Karpas-422 (cell line): ENCODE measurements at regions not wholly inside any gene's neighbourhood (a gene's known extent, or its start where the extent isn't known, plus 50 kb on each side); places are given as distances from the start of the nearest gene placed in this dataset.

ENCODE experiments used
- DNase-seq: peaks from one replicate; pipeline ENCODE4 v3.0.0-alpha.2; 2015
- H2AFZ ChIP-seq: fragments of 200-600 bp; sonication (generic); 2 replicates; pipeline ENCODE4 v1.6.1; 2014; ENCODE audit warnings: antibody characterized with exemption, low read length, mixed read lengths
- H3K27ac ChIP-seq: fragments of 200-600 bp; sonication (generic); 2 replicates; pipeline ENCODE4 v1.5.1; 2014; ENCODE audit warnings: mild to moderate bottlenecking, low read length, moderate library complexity
- H3K27me3 ChIP-seq: fragments of 200-600 bp; sonication (generic); 2 replicates; pipeline ENCODE4 v1.6.1; 2014; ENCODE audit warnings: low read length, mixed read lengths
- H3K36me3 ChIP-seq: fragments of 200-600 bp; sonication (generic); 2 replicates; pipeline ENCODE4 v1.6.1; 2014; ENCODE audit warnings: low read length, mixed read lengths; ENCODE audit not compliant: insufficient read depth
- H3K4me1 ChIP-seq: fragments of 200-600 bp; sonication (generic); 2 replicates; pipeline ENCODE4 v1.6.1; 2014; ENCODE audit warnings: mild to moderate bottlenecking, low read length, mixed read lengths
- H3K4me2 ChIP-seq: fragments of 200-600 bp; sonication (generic); 2 replicates; pipeline ENCODE4 v1.6.1; 2014; ENCODE audit warnings: low read length, low read depth, mild to moderate bottlenecking; ENCODE audit not compliant: poor library complexity, severe bottlenecking
- H3K4me3 ChIP-seq: fragments of 200-600 bp; sonication (generic); 2 replicates; pipeline ENCODE4 v1.5.1; 2014; ENCODE audit warnings: mild to moderate bottlenecking, antibody characterized with exemption, low read length, mixed read lengths
- H3K79me2 ChIP-seq: fragments of 200-600 bp; sonication (generic); 2 replicates; pipeline ENCODE4 v1.6.1; 2014; ENCODE audit warnings: mild to moderate bottlenecking, low read length, mixed read lengths
- H3K9ac ChIP-seq: fragments of 200-600 bp; sonication (generic); 2 replicates; pipeline ENCODE4 v1.6.0; 2014; ENCODE audit warnings: low read length
- H3K9me2 ChIP-seq: fragments of 200-600 bp; sonication (generic), shearing (Covaris generic); replicated peaks from 2 replicates; pipeline ENCODE4 v1.6.0; 2014; ENCODE audit warnings: mild to moderate bottlenecking, low read length, moderate library complexity; ENCODE audit not compliant: insufficient read depth
- H3K9me3 ChIP-seq: fragments of 300-700, 200-600 bp; sonication (generic); 2 replicates; pipeline ENCODE4 v1.6.1; 2014; ENCODE audit warnings: low read length, mixed read lengths
- H4K20me1 ChIP-seq: fragments of 200-600 bp; sonication (generic); 2 replicates; pipeline ENCODE4 v1.6.1; 2014; ENCODE audit warnings: mild to moderate bottlenecking, antibody characterized with exemption, low read length, low read depth; ENCODE audit not compliant: insufficient read depth

- H3K4me2 ChIP-seq: no peak overlapping the region
- H3K9me3 ChIP-seq: no peaks in the 10 kb centered on the region
- no peak overlapping the region for H3K9ac ChIP-seq
- H3K27ac ChIP-seq: no peak overlapping the region
- H3K79me2 ChIP-seq: no peaks in the 10 kb centered on the region
- H3K4me1 ChIP-seq: peaks cover 4% of the 10 kb centered on the region
- H2AFZ ChIP-seq: no peak overlapping the region
- H3K27me3 ChIP-seq: no peaks in the 10 kb centered on the region
- DNase-seq: no peak
- no peaks in the 10 kb centered on the region for H4K20me1 ChIP-seq
- no peaks in the 10 kb centered on the region for H3K36me3 ChIP-seq
- no peak overlapping the region for H3K4me3 ChIP-seq
- H3K9me2 ChIP-seq: no peaks in the 10 kb centered on the region
Measured at GRCh38 chr6:43963877-43964658, 163.2 kb downstream of the MRPL14 start.

GRCh38 chr6:43963203-43963602, 164.0 kb downstream of the MRPL14 start:
- no peak overlapping the region for H3K4me2 ChIP-seq
- H3K4me3 ChIP-seq: no peak overlapping the region
- no peaks in the 10 kb centered on the region for H3K9me2 ChIP-seq
- no peak overlapping the region for H3K9ac ChIP-seq
- H4K20me1 ChIP-seq: no peaks in the 10 kb centered on the region
- DNase-seq: no peak
- no peaks in the 10 kb centered on the region for H3K9me3 ChIP-seq
- no peaks in the 10 kb centered on the region for H3K79me2 ChIP-seq
- H3K27me3 ChIP-seq: no peaks in the 10 kb centered on the region
- H2AFZ ChIP-seq: no peak overlapping the region
- H3K4me1 ChIP-seq: peaks cover 7% of the 10 kb centered on the region
- no peak overlapping the region for H3K27ac ChIP-seq
- no peaks in the 10 kb centered on the region for H3K36me3 ChIP-seq

DNA sequence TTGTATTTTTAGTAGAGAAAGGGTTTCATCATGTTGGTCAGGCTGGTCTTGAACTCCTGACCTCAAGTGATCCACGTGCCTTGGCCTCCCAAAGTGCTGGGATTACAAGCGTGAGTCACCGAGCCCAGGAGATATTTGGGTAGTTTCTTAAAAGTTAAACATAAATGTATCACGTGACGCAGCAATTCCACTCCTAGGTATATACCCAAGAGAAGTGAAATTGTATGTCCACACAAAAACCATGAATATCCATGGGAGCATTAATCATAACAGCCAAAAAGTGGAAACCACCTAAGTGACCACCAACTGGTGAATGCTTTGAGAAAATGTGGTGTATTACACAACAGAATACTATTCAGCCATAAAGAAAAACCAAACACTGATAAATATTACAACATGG, 164.8 kb downstream of the MRPL14 start:
- Histone ChIP-seq H3K9ac (no peak overlapping the region), H3K27ac (no peak overlapping the region), H3K79me2 (no peaks in the 10 kb centered on the region), H3K4me3 (no peak overlapping the region), H2AFZ (no peak overlapping the region), H3K36me3 (no peaks in the 10 kb centered on the region), H3K4me2 (no peak overlapping the region), H4K20me1 (no peaks in the 10 kb centered on the region), H3K27me3 (no peaks in the 10 kb centered on the region), H3K9me3 (no peaks in the 10 kb centered on the region), H3K9me2 (no peaks in the 10 kb centered on the region), H3K4me1 (peaks cover 13% of the 10 kb centered on the region)
- no peak for DNase-seq

DNA sequence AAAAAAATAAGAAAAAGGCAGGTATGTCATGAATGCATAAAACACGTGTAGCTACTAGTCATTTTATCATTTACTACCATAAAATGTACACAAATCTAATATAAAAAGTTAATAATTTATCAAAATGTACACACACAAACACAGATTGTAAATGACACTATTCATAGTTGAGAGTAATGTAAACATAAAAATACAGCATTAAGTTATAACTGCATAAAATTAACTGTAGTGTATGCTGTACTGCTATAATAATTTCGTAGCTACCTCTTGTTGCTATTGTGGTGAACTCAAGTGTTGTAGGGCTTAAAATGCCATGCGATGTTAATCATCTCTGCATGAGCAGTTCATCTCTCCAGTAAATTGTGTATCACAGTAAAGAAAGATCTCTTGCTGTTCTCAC, 170.0 kb downstream of the MRPL14 start:
- Histone ChIP-seq H3K79me2 (no peaks in the 10 kb centered on the region), H3K4me3 (no peak overlapping the region), H3K36me3 (no peaks in the 10 kb centered on the region), H3K27me3 (peaks cover 4% of the 10 kb centered on the region; the same call in 1 of the 2 replicates), H3K4me2 (no peak overlapping the region), H3K27ac (no peak overlapping the region), H3K9ac (no peak overlapping the region), H3K9me2 (no peaks in the 10 kb centered on the region), H2AFZ (no peak overlapping the region), H4K20me1 (no peaks in the 10 kb centered on the region), H3K9me3 (no peaks in the 10 kb centered on the region), H3K4me1 (peaks cover 13% of the 10 kb centered on the region)
- no peak for DNase-seq

GRCh38 chr6:43956478-43956877, 170.8 kb downstream of the MRPL14 start:
- Histone ChIP-seq H3K9ac (no peak overlapping the region), H3K27me3 (peaks cover 4% of the 10 kb centered on the region; the same call in 1 of the 2 replicates), H3K9me3 (no peaks in the 10 kb centered on the region), H4K20me1 (no peaks in the 10 kb centered on the region), H3K4me3 (no peak overlapping the region), H2AFZ (no peak overlapping the region), H3K27ac (no peak overlapping the region), H3K36me3 (no peaks in the 10 kb centered on the region), H3K4me1 (peaks cover 8% of the 10 kb centered on the region), H3K9me2 (no peaks in the 10 kb centered on the region), H3K4me2 (no peak overlapping the region), H3K79me2 (no peaks in the 10 kb centered on the region)
- no peak for DNase-seq

GRCh38 chr6:43954311-43955131, 172.7 kb downstream of the MRPL14 start:
- DNase-seq: no peak
- Histone ChIP-seq H3K27me3 (peaks cover 4% of the 10 kb centered on the region; the same call in 1 of the 2 replicates), H3K4me2 (no peak overlapping the region), H3K79me2 (no peaks in the 10 kb centered on the region), H3K27ac (no peak overlapping the region), H3K36me3 (no peaks in the 10 kb centered on the region), H3K4me3 (no peak overlapping the region), H3K9ac (no peak overlapping the region), H3K9me2 (no peaks in the 10 kb centered on the region), H2AFZ (no peak overlapping the region), H3K4me1 (peaks cover 8% of the 10 kb centered on the region), H4K20me1 (peaks cover 3% of the 10 kb centered on the region; the same call in 1 of the 2 replicates), H3K9me3 (no peaks in the 10 kb centered on the region)

- Histone ChIP-seq H3K27ac (no peak overlapping the region), H3K9ac (no peak overlapping the region), H3K4me3 (no peak overlapping the region), H3K4me1 (peaks cover 8% of the 10 kb centered on the region), H4K20me1 (peaks cover 3% of the 10 kb centered on the region; the same call in 1 of the 2 replicates), H3K36me3 (no peaks in the 10 kb centered on the region), H3K27me3 (peaks cover 4% of the 10 kb centered on the region; the same call in 1 of the 2 replicates), H3K9me2 (no peaks in the 10 kb centered on the region), H3K9me3 (no peaks in the 10 kb centered on the region), H3K79me2 (no peaks in the 10 kb centered on the region), H2AFZ (no peak overlapping the region), H3K4me2 (no peak overlapping the region)
- DNase-seq: no peak
Measured at GRCh38 chr6:43953794-43954310, 173.4 kb downstream of the MRPL14 start.

GRCh38 chr6:43953256-43953655, 174.0 kb downstream of the MRPL14 start:
- no peak overlapping the region for H3K4me3 ChIP-seq
- DNase-seq: no peak
- no peaks in the 10 kb centered on the region for H3K36me3 ChIP-seq
- H3K9me2 ChIP-seq: no peaks in the 10 kb centered on the region
- peaks cover 7% of the 10 kb centered on the region for H3K4me1 ChIP-seq
- H2AFZ ChIP-seq: no peak overlapping the region
- no peaks in the 10 kb centered on the region for H3K9me3 ChIP-seq
- peaks cover 3% of the 10 kb centered on the region; the same call in 1 of the 2 replicates for H4K20me1 ChIP-seq
- no peaks in the 10 kb centered on the region for H3K79me2 ChIP-seq
- H3K27ac ChIP-seq: no peak overlapping the region
- H3K4me2 ChIP-seq: no peak overlapping the region
- H3K9ac ChIP-seq: no peak overlapping the region
- peaks cover 4% of the 10 kb centered on the region; the same call in 1 of the 2 replicates for H3K27me3 ChIP-seq
